ENCODE measurements at regions not wholly inside any gene's neighbourhood (a gene's known extent, or its start where the extent isn't known, plus 50 kb on each side); places are given as distances from the start of the nearest gene placed in this dataset.

- intact Hi-C loops (cut with DNase I) = no loop called here
- TF ChIP-seq POLR2A (IDR thresholded peaks at IDR 0.05) (no peak), CTCF (IDR thresholded peaks at IDR 0.05) (no peak)
- H3K36me3 ChIP-seq = no peaks in the 10 kb centered on the region
- H3K27ac ChIP-seq = peak overlapping the region in 2 of 4 donors; percentile 28 to 56
- WGBS, 2 donors = 44 to 51% methylated on average over 4 of the region's 4 CpGs
- H3K4me3 ChIP-seq = no peak overlapping the region
- H3K27me3 ChIP-seq = no peaks in the 10 kb centered on the region
- H3K4me1 ChIP-seq = peaks cover 0 to 16% (median 4%) of the 10 kb centered on the region in 3 donors
- no peak for DNase-seq
- H3K9me3 ChIP-seq = no peaks in the 10 kb centered on the region
Observed at GRCh38 chr2:150621526-150622213, 134.2 kb upstream of the RND3 start.

GRCh38 chr2:150620855-150621254 lies 133.4 kb upstream of the RND3 start:
- Histone ChIP-seq H3K4me3 (no peak overlapping the region), H3K36me3 (no peaks in the 10 kb centered on the region), H3K27me3 (no peaks in the 10 kb centered on the region), H3K9me3 (no peaks in the 10 kb centered on the region), H3K4me1 (peaks cover 0 to 16% (median 4%) of the 10 kb centered on the region in 3 donors), H3K27ac (peak overlapping the region in 3 of 4 donors; percentile 28 to 56 (median 55))
- WGBS, 2 donors = 81 to 87% methylated on average over 6 of the region's 6 CpGs
- intact Hi-C loops (cut with DNase I) = no loop called here
- no peak for TF ChIP-seq POLR2A (IDR thresholded peaks at IDR 0.05)
- TF ChIP-seq CTCF (IDR thresholded peaks at IDR 0.05) = no peak
- no peak for DNase-seq

- peaks cover 0 to 16% (median 4%) of the 10 kb centered on the region in 3 donors for H3K4me1 ChIP-seq
- peak overlapping the region in 2 of 4 donors; percentile 28 to 55 for H3K27ac ChIP-seq
- intact Hi-C loops (cut with DNase I) = no loop called here
- DNase-seq = no peak
- no peaks in the 10 kb centered on the region for H3K27me3 ChIP-seq
- no peaks in the 10 kb centered on the region for H3K36me3 ChIP-seq
- no peak overlapping the region for H3K4me3 ChIP-seq
- TF ChIP-seq POLR2A (IDR thresholded peaks at IDR 0.05) (no peak), CTCF (IDR thresholded peaks at IDR 0.05) (no peak)
- H3K9me3 ChIP-seq = no peaks in the 10 kb centered on the region
Observed at GRCh38 chr2:150620416-150620815, 132.9 kb upstream of the RND3 start.

- Histone ChIP-seq H3K27me3 (no peaks in the 10 kb centered on the region), H3K9me3 (no peaks in the 10 kb centered on the region), H3K4me3 (no peak overlapping the region), H3K36me3 (no peaks in the 10 kb centered on the region), H3K27ac (peak overlapping the region in 2 of 4 donors; percentile 28 to 55), H3K4me1 (peaks cover 0 to 16% (median 4%) of the 10 kb centered on the region in 3 donors)
- intact Hi-C loops (cut with DNase I) = no loop called here
- TF ChIP-seq CTCF (IDR thresholded peaks at IDR 0.05) (no peak), POLR2A (IDR thresholded peaks at IDR 0.05) (no peak)
- WGBS, 2 donors = 48 to 58% methylated on average over 5 of the region's 5 CpGs
- DNase-seq = no peak
Observed at GRCh38 chr2:150619607-150620330, 132.3 kb upstream of the RND3 start.

- Histone ChIP-seq H3K4me1 (peaks cover 0 to 16% (median 4%) of the 10 kb centered on the region in 3 donors), H3K36me3 (no peaks in the 10 kb centered on the region), H3K9me3 (no peaks in the 10 kb centered on the region), H3K27ac (no peak overlapping the region), H3K27me3 (no peaks in the 10 kb centered on the region), H3K4me3 (no peak overlapping the region)
- intact Hi-C loops (cut with DNase I) = no loop called here
- 75 to 78% methylated on average over 7 of the region's 7 CpGs for WGBS, 2 donors
- TF ChIP-seq POLR2A (IDR thresholded peaks at IDR 0.05) (no peak), CTCF (IDR thresholded peaks at IDR 0.05) (no peak)
- DNase-seq = no peak
Observed at GRCh38 chr2:150618245-150618895, 130.9 kb upstream of the RND3 start.

All from esophagus squamous epithelium (tissue), 5 donors.